ENCODE measurements at regions not wholly inside any gene's neighbourhood (a gene's known extent, or its start where the extent isn't known, plus 50 kb on each side); places are given as distances from the start of the nearest gene placed in this dataset.
"Not testable (repeated sequence)": the region's sequence is repeated elsewhere in the genome, so short reads cannot be mapped to it uniquely, and the experiment has no call there.

DNA sequence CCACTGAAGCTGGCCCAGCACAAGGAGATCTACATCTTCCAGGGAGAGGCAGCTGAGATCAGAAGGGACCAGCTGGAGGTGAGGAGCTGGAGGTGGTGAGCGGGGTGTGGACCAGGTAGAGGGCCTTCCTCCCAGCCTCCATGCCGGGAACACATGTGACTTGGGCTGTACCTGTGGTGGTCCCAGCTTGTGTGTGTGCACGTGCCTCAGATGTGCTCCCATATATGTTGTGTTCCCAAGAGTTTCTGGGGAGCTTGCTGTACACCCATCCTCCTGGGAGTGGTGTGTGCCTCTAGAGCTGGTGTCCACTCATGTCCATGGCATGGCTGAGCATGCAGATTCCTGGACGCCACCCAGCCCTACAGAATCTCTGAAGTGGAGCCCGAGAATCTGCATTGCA lies 183.7 kb upstream of the AKAP13 start:
- not testable (repeated sequence) for H3K27ac ChIP-seq

DNA sequence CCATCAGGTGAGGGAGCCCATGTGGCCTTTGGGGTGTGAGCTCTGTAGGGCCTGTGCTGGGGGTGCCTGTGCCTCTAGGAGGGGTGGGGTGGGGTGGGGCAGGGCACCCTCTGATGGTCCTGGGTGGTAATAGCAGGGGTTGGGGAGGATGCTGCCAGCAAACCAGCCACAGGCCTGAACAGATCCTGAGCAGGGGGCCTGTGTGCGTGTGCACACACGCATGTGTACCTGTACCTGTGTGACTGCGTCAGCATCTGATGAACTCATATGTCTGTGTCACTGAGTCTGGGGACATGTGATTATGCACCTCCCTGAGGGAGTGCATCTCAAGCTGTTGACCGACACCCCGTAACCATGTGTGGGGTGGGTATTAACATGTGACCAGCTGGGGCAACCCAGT lies 182.8 kb upstream of the AKAP13 start:
- H3K27ac ChIP-seq = not testable (repeated sequence)

GRCh38 chr15:85198432-85198831 lies 182.0 kb upstream of the AKAP13 start:
- H3K27ac ChIP-seq = not testable (repeated sequence)

DNA sequence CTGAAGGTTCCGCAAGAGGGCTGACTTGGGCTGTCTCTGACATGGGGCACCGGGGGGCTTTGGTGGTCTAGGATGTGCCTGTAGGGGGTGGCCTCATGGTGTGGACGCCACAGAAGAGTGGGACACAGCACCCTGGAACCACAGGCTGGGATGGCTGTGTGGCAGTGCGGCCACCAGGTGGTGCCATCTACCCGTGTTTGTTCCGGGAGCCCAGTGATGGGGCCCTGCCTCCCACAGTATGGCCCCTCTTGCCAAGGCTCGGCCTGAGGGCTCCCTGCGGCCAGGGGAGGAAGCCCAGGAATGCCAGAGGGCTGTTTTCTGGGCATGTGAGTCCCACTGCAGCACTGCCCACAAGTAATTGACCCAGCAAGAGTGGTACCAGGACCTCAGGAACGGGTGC lies 180.2 kb upstream of the AKAP13 start:
- not testable (repeated sequence) for H3K27ac ChIP-seq

GRCh38 chr15:85201118-85201793 lies 179.1 kb upstream of the AKAP13 start:
- not testable (repeated sequence) for H3K27ac ChIP-seq

GRCh38 chr15:85204481-85204880 lies 175.9 kb upstream of the AKAP13 start:
- H3K27ac ChIP-seq = not testable (repeated sequence)

- H3K27ac ChIP-seq = not testable (repeated sequence)
Measured at GRCh38 chr15:85233791-85234325, 146.5 kb upstream of the AKAP13 start.

DNA sequence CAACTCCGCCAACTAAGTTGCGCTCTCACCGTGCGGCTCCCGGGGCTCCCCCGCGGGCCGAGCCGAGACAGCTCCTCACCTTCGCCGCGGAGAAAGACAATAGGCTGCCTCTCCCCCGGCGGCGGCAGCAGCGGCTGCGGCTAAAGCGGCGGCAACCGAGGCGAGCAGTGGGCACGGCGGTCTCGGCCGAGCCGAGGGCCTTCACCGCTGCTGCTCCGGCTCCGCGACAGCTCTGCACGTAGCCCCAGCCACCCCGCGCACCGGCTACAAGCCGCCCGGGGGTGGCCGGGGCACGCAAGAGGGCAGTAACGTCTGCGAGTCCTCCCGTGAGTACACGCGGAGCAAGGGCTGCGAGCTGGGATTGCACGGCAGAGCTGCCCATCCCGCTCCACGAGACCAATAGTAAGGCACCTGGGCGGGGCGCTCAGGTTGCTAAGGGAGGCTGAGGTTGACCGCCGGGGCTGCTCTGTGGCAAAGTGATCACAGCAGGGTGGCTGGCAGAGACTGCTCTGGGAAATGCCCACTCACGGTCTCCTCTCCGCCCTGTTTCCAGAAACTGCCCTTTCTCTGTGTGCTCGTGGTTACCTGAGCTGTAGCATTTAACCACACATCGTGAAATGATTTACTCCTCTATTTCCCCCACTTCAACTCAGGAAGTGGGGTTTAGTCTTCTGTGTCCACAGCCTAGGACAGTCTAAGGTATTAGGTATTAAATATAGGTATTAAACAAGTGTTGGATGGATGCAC lies 145.8 kb upstream of the AKAP13 start:
- not testable (repeated sequence) for H3K27ac ChIP-seq

DNA sequence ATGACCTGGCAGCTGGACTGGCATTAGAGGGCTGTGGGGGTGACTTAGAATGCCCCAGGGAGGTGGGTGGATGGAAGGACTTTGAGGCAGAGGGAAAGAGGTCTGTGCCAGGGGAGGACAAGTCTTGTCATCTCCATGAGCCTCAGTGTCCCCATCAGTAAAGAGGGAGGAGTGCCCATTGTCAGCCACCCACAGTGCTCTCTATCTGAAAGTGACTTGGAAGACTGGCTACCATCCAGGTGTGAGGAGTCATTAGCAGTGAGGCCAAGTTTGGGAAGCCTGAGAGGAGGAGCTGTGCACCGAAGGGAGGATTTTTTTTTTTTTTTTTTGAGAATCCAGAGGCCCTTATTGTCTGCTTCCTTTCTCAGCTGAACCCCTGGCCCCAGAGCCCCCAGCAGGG lies 136.3 kb upstream of the AKAP13 start:
- not testable (repeated sequence) for H3K27ac ChIP-seq

DNA sequence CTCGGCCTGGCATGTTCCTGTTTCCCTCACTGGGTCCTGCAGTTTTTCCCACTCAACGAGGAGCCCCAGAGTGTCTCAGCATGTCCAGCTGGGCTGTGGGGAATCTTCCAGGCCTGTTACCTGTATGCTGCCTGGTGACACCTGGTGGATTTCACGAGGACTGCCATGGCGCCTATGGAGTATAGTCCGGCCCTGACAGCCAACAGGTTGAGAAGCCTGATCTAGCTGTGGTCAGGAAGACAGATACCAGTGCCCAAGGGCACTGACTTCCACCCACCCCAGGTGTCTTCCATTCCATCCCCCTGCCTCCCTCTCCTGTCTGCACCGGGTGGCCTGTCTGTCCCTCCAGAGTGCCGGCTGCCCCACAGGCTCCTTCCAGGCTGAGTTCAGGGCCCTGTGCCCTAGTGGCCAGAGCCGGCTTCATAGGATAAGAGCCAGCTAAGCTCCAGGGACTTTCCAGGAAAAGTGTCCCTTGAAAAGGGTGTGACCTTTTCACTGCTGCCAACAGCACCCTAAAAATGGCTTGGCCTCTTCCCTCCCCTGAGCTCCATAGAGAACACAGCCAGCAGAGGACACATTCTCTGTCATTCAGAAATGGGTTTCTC lies 129.4 kb upstream of the AKAP13 start:
- H3K27ac ChIP-seq = not testable (repeated sequence)
- peak; percentile 20; the same call in 1 of the 2 replicates for TF ChIP-seq CTCF (IDR thresholded peaks at IDR 0.05)

- H3K27ac ChIP-seq = not testable (repeated sequence)
Measured at GRCh38 chr15:85253196-85253915, 127.0 kb upstream of the AKAP13 start.

GRCh38 chr15:85254961-85255360 lies 125.4 kb upstream of the AKAP13 start:
- H3K27ac ChIP-seq = not testable (repeated sequence)

DNA sequence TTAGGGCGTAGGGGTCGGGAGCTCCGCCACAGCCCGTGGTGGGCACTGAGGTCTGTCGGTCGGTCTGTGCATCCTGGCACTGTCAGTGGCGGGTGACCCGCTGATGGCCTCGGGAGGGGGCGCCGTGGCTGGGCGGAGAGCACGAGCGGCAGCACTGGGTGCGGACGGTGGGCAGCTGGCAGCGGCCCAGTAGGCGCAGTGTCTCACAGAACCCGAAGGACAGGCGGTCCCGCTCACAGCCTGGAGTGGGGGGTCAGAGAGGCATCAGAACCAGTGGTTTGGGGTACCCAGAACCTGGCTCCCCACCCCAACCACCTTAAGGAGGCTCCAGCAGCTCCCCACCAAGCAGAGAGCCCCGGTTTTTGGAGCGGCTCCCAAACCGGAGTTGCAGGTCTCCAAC lies 124.9 kb upstream of the AKAP13 start:
- not testable (repeated sequence) for H3K27ac ChIP-seq

DNA sequence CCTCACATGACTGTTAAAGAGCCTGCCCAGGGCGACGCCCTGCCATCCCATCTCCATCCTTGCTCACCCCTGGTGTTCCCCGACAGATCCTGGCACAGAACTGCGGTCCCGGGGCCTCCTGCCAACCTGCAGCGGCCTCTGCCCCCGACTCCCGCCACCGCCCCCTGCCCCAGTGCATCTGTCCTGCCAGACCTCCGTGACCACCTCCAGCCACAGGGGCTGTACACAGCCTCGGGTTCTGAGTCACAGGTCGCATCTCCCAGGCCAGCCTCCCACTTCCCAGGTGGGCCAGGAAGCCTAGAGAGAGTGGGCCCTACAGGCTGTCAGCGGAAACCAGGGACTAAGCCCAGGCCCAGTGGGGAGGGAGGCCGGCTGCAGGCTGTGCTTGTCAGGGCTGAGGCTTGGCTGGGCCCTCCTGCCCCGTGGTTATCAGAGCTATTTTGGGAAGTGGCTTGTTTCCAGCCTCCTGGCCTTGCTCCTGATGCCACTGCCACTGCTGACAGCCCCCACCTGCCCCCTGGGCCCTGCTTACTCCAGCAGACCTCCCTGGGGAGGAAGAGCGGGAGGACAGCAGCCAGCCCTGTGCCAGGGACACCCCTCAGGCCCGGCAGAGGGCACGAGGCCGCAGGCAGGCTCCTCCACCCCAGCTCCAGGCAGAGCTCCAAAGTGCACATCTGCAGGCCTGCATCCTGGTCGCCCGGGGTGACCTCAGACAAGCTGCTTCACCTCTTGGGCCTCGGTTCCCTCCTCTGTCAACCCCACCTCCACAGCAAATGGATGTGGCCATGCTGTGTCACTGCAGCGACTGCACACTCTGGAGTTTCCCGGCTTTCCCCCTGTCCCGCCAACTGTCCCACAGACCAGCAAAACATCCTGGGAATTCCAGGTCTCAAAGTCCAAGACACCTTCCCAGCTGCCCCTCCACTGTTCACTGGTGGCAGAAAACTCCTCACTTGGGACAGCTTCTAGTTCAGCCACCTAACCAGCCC lies 124.1 kb upstream of the AKAP13 start:
- H3K27ac ChIP-seq = not testable (repeated sequence)

- H3K27ac ChIP-seq = not testable (repeated sequence)
Measured at GRCh38 chr15:85258062-85258445, 122.3 kb upstream of the AKAP13 start.

DNA sequence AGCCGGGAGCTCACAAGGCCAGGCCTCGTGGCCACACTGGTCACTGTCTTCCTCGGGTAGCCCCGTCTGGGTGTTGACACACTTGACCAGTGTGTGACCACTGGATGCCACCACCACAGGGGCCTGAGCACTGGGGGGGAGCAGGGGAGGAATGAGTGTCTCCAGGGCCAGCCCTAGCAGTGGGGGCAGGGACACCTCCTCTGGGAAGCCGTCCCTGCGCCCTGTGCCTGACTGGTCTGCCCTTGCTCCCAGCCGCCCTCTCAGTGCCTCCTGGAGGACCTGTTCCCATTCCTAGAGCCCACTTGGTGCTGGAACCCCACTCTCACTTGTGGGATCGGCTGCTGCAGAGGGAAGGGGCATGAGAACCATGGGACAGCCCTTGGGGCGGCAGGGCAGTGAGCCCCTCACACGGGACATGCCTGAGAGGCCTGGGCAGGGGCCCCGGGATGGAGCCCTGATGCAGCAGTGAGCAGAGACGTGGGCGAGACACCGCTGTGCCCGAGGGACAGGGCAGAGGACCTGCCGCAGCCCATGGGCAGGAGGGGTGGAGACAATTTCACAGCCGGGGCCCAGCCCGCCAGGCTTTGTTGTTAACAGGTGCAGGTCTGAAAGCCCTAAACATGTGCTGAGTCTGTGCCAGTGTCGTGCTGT lies 121.7 kb upstream of the AKAP13 start:
- H3K27ac ChIP-seq = not testable (repeated sequence)

DNA sequence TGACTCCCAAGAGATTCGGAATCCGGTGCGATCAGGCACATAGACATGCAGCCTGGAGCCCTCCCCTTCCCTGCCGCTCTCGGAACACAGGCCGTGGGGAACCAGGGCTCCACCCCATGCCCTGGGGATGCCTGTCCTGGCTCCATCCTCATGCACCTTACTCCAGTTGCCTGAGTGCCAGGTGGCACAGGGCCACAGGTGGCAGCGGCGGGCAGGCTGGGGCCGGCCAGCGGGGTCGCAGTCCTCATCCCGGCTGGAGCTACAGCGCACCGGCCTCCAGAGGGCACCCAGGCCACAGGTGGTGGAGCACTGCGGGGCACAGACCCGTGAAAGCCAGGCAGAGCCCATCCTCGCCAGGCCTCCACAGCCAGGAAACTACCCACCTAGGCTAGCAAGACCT lies 119.9 kb upstream of the AKAP13 start:
- H3K27ac ChIP-seq = not testable (repeated sequence)

GRCh38 chr15:85262461-85263055 lies 117.8 kb upstream of the AKAP13 start:
- not testable (repeated sequence) for H3K27ac ChIP-seq
